T47D (cell line): ENCODE measurements at regions not wholly inside any gene's neighbourhood (a gene's known extent, or its start where the extent isn't known, plus 50 kb on each side); places are given as distances from the start of the nearest gene placed in this dataset.
"Not testable (repeated sequence)": the region's sequence is repeated elsewhere in the genome, so short reads cannot be mapped to it uniquely, and the experiment has no call there.

Experiments used
- DNase-seq, 2 experiments: peaks; one replicate each; pipeline versions ENCODE4 v3.0.0 to v3.0.0-alpha.2; 2011 to 2012; ENCODE audit warnings: low read depth in 1 of 2, low spot score in 1 of 2
- JUND ChIP-seq: IDR thresholded peaks from 2 replicates; pipeline ENCODE4 v1.6.1; 2012; ENCODE audit warnings: low read depth
- in situ Hi-C: cut with HindIII; loops from 2 replicates; pipeline ENCODE4 v1.10.0; 2016; ENCODE audit warnings: low sequenced_read_pairs, low pct_unique_long_range_greater_than_20kb

- DNase-seq: no peak
- in situ Hi-C loops: no loop called here
- TF ChIP-seq JUND: no peak
These were observed 130.7 kb upstream of the HS3ST2 start for GRCh38 chr16:22683258-22683657.

DNA sequence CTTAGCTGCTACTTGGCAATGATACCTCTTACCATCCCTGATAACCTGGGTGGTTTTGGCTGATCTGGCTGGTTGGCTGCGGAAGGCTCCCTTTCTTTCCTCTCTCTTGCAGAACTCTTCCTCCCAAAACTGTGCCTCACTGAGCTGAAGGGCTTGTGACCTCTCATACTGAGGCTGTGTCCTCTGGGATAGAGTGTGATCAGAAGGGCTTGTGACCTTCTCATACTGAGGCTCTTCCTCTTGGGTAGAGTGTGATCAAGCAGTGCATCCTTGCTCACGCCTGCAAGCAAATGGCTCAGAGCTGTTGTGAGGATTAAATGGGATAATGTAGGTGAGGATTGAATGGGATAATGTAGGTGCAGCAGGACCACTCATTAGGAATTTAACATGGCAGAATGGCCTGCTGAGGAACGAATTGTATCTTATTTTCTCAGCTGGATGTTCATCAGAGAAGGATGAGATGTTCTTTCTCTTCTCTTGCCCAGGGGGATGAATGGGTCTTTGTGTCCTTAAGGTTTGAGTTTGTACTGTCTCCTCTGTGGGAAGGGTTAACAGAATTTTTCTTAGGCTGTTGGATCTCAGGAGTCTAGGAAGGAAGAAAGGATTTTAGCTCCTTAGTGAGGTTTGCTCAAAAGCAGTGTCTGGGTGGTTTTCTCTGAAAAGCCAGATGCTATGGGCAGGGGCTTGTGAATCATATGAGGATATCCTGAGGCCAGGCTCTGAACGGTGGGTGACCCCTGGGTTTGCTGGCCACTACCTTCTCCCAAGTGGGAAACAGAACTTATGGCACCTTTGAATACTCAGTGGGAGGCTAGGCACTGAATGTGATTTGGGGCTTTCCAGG lies 130.0 kb upstream of the HS3ST2 start:
- in situ Hi-C loops: no loop called here
- no peak for TF ChIP-seq JUND
- DNase-seq: no peak

DNA sequence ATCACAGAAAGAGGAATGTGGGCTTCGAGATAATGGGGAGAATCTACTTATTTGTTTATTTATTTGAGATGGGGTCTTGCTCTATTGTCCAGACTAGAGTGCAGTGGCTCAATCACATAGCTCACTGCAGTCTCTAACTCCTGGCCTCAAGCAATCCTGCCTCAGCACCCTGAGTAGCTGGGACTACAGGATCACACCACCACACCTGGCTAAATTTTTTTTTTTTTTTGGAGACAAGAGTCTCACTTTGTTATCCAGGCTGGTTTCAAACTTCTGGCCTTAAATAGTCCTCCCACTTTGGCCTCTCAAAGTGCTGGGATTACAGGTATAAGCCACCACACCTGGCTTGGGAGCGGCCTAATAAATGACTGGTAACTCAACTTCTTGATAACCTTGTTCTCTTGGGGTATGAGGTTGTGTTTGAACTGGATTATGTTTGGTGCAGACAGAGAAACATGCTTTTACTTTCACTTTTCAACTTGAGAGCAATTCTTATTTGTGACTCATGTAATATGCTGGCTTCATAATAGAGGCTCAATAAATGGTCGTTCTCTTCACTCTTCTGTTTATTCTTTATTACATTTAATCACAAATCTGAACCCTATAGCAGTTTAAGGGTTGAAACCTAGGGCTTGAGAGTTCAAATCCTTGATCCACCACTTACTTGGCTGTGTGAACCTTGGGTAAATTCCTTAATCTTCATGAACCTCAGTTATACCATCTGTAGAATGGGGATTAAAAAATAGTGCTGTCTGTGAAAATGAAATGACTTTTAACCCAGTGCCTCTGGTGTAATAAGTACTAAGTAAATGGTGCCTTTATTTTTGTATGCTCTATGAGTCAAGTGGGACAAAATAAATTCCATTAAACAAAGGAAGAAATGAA lies 129.1 kb upstream of the HS3ST2 start:
- in situ Hi-C loops: no loop called here
- no peak for DNase-seq
- no peak for TF ChIP-seq JUND

GRCh38 chr16:22685459-22685830 lies 128.5 kb upstream of the HS3ST2 start:
- no peak for TF ChIP-seq JUND
- DNase-seq: no peak
- in situ Hi-C loops: no loop called here

DNA sequence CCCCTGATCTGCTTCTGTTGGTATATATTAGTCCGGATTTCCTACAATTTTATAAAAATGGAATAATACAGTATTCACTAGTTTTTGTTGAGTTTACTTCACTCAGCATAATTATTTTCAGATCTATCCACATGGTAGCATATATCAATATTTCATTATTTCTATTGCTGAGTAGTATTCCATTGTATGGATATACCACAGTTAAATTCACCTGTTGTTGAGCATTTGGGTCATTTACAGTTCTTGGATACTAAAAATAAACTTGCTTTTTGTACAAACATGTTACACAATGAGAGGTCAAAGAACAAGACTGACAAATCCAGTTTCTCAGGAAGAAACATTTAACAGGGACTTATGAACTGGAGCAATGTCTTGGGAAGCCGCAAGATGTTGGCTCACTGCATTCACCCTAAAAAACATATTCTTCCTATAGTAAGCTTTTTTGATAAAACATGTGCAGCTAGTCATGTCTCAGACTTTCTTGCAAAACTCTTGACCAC lies 126.9 kb upstream of the HS3ST2 start:
- in situ Hi-C loops: no loop called here
- TF ChIP-seq JUND: no peak
- DNase-seq: no peak

- in situ Hi-C loops: no loop called here
- no peak for TF ChIP-seq JUND
- DNase-seq: no peak
These were observed 125.5 kb upstream of the HS3ST2 start for GRCh38 chr16:22688463-22688862.

GRCh38 chr16:22688930-22689329 lies 125.0 kb upstream of the HS3ST2 start:
- in situ Hi-C loops: no loop called here
- DNase-seq: no peak
- no peak for TF ChIP-seq JUND

DNA sequence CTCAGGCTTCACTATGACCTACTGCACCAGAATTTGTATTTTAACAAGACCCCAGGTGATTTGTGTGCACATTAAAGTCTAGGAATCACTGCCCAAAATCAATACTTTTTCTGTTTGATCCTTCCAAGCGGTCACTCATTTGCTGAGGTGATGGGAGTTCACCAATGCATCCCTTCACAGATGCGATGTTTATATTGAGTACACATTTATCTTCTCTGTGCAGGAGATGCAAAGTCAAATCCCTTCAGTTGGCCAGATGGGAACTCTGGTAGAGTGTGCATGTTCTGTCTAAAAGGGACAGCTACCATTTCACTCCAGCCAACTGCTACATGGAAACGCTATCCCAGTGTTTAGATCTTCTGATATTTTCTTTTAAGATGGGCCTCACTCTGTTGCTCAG lies 122.6 kb upstream of the HS3ST2 start:
- no peak for DNase-seq
- no peak for TF ChIP-seq JUND
- in situ Hi-C loops: no loop called here

- DNase-seq: no peak
- TF ChIP-seq JUND: no peak
- in situ Hi-C loops: no loop called here
These were observed 121.9 kb upstream of the HS3ST2 start for GRCh38 chr16:22692034-22692433.

GRCh38 chr16:22692916-22693637 lies 120.9 kb upstream of the HS3ST2 start:
- in situ Hi-C loops: no loop called here
- no peak for DNase-seq
- TF ChIP-seq JUND: no peak

DNA sequence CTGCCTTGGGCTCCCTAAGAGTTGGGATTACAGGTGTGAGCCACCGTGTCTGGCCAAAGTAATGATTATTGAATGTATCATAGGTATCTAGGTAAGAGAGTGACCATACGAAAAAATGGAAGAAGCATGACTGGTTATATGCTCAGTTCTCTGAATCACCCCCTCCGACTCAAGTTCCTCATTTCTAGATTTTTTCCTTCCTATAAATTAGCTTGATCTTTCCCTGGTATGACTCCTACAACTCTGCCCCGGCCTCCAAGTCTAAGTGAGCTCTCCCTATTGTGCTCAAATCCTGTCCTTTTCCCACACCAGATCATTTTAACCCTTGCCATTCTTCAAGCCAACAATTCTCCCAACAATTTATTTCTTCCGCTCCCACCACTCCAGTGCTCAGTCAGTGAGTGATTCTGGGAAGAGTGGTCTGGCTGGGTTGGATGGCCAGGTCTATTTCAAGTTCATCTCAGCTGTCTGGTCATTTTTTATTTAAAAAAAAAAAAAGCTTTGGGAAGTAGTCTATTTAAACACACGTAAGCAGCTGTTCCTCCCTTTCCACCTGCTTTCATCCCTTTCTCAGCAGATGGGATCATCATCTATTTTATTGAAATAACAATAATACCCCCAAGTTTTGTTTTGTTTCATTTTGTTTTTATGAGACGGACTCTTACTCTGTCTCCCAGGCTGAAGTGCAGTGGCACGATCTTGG lies 120.2 kb upstream of the HS3ST2 start:
- in situ Hi-C loops: no loop called here

DNA sequence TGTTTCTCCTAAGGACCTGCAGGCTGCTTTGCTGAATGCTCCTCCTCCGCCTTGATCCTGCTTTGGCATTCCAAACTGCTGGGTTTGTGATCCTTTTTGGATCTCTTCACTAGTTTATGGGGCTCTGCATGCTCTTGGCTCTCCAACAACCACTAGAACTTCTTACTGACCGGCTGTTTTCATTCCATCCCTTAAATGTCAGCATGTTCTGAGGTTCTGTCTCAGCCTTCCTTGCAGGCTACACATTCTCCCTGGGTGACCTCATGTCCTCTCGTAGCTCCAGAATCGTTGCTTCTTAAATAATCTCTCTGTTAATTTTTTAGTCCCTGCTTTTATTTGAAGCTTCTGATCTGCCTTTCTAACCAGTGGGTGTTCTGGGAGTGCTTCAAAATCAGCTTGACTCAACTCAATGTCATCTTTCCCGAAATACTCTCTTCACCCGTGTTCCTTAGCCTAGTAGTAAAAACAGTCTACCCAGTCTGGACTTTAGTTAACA lies 119.0 kb upstream of the HS3ST2 start:
- no peak for DNase-seq
- in situ Hi-C loops: no loop called here
- TF ChIP-seq JUND: no peak

More for the DNA sequence above, 120.2 kb upstream of the HS3ST2 start:
- no peak for DNase-seq
- no peak for TF ChIP-seq JUND

DNA sequence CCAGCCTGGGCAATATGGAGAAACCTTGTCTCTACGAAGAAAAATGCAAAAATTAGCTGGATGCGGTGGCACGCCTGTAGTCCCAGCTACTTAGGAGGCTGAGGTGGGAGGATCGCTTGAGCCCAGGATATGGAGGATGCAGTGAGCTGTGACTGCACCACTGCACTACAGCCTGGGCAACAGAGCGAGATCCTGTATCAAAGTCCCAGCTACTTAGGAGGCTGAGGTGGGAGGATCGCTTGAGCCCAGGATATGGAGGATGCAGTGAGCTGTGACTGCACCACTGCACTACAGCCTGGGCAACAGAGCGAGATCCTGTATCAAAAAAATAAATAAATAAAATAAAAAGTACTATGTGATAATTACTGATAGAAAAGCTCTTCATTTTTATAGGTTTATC lies 118.2 kb upstream of the HS3ST2 start:
- in situ Hi-C loops, DNase-seq: not testable (repeated sequence)
